Effector CD8-positive, alpha-beta T cell (primary cell): ENCODE measurements at regions not wholly inside any gene's neighbourhood (a gene's known extent, or its start where the extent isn't known, plus 50 kb on each side); places are given as distances from the start of the nearest gene placed in this dataset.

ENCODE experiments used
- DNase-seq: peaks from one replicate; lab custom pipeline; 2025; lab: John Stamatoyannopoulos, UW

DNA sequence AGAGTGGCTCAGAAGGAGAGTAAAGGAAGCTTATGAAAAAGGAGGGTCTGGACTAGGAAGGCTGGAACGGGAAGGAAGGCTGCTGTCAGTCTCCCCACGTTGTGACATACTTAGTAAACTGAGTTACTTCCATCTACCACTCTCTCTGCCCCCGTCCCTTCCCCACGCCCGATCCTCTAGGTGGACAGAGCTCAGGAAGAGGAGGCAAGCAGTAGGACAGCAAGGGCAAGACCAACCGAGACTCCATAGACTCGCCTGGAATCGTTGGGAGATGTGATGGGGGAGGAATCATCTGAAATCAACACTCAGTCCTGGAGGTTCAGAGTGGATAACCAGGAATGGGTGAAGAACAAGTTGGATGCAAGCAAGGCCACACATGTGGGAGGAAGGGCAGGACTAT lies 240.7 kb downstream of the BUD13 start:
- DNase-seq = no peak

GRCh38 chr11:116530705-116531104 lies 242.1 kb downstream of the BUD13 start:
- no peak for DNase-seq

GRCh38 chr11:116529271-116529670 lies 243.5 kb downstream of the BUD13 start:
- no peak for DNase-seq

DNA sequence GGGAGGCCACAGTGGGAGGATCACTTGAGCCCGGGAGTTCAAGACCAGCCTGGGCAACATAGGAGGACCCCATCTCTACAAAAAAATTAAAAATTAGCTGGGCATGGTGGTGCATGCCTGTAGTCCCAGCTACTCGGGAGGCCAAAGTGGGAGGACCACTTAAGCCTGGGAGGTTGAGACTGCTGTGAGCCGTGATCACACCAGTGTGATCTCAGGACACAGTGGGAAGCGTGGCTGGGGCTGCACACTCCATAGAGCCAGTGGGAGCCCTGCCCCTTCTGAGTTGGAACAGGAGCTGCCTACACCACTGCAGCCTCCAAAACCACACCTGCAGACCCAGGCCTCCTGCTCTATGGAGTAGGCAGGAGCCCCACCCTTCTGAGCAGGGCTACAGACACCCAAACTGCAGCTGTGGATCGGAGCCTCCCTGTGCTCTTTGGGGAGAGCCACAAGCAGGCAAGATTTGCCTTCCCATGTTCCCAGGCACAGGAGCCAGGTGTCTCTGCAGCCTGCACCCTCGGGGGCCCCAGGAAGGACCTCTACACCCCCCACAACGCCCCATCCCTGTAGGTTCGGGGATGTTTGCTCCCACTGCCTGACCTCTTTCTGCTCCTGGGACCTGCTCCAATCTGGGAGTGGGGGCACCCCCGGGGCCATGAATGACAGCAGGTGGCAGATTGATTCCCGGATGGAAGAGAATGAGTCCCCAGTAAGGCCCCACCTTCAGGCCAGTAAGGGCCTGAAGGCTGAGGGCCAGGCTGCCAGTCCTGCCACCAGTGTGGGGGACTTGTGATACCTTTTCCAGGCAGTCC lies 245.4 kb downstream of the BUD13 start:
- no peak for DNase-seq

- no peak for DNase-seq
Observed at GRCh38 chr11:116525961-116526495, 246.8 kb downstream of the BUD13 start.

DNA sequence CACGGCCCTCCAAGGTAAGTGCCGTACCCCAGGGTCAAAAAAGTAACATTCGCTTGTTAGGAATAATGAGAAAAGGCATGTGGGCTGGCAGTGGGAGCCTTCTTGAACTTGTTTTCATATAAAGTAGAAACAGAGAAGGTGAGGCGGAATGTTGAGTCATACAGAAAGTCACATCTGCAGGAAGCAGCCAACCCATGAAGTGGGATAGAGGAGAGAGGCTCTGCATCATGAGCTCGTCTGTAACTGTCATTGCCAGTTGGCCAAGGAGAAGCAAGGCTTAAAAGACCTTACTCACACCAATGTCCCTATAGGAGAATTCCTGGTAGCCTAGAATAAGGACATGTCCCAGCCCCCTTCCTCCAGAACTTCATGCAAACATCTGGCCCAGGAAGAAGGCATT lies 253.3 kb downstream of the BUD13 start:
- DNase-seq = no peak

DNA sequence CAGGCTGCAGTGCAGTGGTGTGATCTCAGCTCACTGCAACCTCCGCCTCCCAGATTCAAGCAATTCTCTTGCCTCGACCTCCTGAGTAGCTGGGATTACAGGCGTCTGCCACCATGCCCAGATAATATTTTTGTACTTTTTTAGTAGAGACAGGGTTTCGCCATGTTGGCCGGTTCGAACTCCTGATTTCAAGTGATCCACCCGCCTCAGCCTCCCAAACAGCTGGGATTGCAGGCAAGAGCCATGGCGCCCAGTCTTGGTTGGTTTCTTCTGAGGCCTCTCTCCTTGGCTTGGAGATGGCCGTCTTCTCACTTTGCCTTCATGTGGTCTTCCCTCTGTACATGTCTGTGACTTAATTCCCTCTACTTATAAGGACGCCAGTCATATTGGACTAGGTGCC lies 254.6 kb downstream of the BUD13 start:
- DNase-seq = no peak

GRCh38 chr11:116517584-116517983 lies 255.2 kb downstream of the BUD13 start:
- DNase-seq = no peak

GRCh38 chr11:116517077-116517476 lies 255.7 kb downstream of the BUD13 start:
- no peak for DNase-seq

- DNase-seq = no peak
Observed at GRCh38 chr11:116515664-116516184, 257.1 kb downstream of the BUD13 start.

DNA sequence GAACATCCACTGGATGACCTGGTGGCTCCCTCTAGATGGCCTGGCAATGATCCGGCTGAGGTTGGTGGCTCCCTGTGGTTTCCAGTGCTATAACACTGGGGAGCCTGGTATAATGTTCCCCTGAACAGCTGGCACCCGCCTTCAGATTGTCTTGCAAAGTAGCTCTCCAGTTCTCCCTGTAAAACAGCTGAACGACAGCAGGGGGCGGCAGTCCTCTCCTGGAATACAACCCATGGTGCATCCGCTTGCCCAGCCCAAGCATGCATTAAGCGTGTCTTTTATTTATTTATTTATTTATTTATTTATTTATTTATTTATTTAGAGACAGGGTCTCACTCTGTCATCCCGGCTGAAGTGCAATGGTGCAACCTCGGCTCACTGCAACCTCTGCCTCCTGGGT lies 258.9 kb downstream of the BUD13 start:
- DNase-seq = no peak

DNA sequence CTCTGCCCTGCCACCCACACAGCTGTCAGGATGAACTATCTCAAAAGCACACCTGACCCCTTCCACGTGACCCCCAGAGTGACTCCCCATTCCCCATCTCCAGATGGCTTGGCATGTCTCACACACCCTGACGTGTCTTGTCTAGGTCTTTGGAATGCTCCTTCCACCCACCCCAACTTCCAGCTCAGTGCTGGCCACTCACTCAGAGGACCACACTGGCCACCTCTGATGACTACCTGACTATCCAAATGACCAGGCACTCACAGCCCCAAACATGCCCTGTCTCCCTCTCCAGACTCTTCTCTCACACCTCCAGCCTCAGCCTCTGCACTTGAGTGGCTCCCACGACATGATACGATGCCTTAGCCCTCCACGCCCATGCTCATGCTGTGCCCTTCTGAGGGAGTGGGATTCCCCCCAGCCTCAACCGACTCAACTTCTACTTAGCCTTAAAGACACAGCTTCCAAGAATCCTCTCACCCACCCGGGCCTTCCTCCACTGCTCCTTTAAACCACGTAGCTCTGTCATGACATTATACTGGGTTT lies 259.4 kb downstream of the BUD13 start:
- DNase-seq = no peak

DNA sequence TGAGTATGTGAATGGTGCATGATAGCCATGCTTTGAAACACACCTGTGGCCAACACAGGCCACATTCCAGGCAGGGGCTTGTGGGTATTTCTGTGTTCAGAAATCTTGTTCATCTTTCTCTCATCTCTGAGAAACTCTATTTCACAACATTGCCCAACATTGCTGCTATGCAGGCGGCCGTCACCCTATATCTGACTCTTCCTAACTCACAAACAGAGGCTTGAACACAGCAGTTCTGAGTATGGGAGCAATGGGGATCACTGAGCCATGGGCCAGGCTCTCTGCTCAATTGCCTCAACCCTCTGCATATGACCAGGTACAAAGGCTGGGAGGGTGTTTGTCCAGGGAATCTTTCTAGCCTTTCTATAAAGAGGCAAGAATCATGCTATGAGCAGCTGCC lies 259.9 kb downstream of the BUD13 start:
- DNase-seq = no peak

- no peak for DNase-seq
Observed at GRCh38 chr11:116511684-116512083, 261.1 kb downstream of the BUD13 start.

DNA sequence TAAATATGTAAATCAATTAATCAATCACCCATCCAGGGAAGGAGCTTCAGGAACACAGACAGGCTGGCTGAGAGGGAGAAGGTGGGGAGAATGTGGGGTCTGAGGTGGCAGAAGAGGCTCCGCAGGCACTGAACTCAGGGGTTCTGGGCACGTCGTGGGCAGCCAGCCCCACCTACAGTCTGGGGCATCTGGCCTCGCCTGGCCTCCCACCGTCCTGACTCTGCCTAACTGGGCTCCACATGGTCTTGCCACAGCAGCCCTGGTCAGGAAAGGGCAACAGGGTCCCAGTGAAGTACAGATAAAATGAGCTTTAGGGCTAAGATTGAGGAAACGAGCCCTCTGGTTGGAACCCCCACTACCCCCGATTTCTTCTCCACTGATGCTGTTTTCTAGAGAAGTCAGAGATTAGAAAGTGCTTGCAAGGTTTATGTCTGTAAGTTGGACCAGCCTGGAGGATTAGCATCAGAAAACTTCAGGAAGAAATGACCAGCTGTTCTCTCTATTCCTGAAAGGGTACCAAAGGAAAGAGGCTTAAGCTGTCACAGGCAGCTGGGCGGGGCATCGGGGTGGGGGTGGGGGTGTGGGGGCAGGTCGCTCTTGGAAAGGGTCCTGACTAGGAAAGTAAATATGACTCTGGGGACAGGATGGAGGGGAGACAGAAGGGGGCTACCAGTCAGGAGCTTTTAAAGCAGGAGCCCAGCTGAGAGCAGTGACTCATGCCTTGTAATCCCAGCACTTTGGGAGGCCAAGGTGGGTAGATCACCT lies 261.7 kb downstream of the BUD13 start:
- DNase-seq = no peak

GRCh38 chr11:116510166-116510565 lies 262.6 kb downstream of the BUD13 start:
- DNase-seq = no peak

DNA sequence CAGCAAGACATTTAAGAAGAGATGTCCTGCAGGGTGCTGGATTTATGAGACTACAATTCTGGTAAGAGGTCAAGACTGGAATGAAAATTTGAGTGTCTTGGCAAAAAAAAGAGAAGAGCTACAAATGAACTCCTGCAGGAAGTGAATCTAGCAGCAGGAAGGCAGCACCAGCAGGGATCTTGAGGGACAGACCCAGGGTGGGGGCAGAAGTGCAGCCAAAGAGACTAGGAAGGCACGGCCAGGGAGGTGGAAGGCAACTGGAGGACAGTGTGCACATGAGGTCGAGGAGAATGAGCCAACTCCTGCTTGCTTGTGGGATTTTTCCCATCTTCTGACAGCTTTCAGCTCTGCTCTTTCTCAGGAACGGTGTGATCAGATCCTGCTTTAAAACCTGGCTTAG lies 263.2 kb downstream of the BUD13 start:
- DNase-seq = no peak

DNA sequence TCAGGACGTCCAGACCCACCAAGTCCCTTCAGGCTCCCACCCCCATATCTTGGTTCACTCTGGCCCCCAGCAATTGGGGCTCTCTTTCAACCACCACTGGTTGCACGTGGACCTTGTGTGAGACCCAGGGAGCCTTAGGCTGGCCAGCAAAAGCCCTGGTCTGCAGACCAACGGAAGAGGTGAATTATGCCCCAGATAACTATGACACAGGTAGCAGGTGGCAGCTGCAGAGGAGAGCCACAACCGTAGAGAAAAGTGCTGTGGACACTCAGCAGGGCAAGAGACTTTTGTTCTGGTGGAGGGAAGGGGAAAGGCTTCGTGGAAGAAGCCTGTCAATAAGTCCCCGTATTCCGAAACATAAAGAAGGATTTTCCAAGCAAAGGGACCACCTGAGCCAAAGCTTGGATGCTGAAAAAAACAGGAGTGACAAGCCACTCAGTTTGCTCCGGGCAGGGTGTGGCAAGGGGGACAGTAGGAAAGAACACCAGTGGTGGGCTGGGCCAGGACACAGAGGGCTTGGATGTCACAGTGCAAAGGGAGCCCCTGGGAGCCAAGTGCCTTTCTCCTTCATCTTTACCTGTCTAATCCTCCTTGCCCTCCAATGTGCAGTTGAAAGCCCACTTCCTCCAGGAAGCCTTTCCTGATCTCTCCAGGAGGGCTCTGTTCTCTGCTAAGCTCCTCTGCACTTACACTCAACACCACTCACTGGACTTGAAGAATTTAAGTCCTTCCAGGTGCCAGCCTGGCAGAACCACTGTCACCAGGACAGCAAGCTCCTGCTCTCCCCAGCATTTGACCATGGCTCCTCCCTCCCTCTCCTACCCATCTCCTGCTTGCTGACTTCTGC lies 264.7 kb downstream of the BUD13 start:
- DNase-seq = no peak

DNA sequence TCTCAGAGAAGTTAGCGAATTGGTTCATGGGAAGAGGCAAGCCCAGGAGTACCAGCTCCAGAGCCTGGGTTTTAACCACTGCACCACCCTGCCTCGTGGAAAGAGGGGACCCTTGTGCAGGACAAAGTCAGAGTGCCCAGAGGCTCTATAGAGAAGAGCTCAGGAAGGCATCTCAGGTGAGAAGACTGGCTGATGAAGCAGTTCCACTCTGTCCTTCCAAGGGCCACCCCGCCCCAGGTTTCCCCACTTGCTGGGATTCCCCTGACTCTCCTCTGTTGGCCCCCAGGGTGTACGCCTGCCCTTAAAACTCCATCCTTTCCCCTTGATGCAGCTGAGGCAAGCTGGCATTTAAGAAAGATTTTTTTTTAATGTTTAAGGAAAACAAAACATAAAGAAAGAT lies 265.8 kb downstream of the BUD13 start:
- no peak for DNase-seq

DNA sequence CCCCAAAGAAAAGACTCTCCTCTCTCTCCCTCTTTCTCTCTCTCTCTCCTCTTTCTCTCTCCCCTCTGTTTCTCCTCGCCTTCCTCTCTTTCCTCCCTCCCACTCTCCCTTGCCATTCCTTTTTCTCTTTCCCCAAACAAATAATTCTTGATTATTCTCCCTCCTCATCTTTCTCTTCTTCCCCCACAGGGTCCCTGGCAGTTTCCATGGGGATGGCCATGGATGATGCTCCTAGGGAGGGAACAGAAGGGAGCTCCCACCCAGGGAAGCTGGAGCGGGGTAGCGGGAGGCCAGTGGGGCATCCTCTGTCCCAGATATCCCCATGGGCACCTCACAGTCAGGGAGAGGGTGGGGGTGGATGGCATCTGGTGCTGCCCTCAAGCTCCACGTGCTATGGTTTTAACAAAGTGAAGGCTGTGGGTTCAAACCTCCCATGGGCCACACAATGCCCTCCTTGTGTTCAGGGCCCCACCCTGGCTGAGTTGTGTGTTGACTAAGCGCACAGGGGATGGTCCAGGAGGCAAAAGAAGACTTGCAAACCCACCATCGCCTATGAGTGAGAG lies 266.4 kb downstream of the BUD13 start:
- no peak for DNase-seq
